Lower leg skin (tissue), 4 donors: ENCODE measurements at regions not wholly inside any gene's neighbourhood (a gene's known extent, or its start where the extent isn't known, plus 50 kb on each side); places are given as distances from the start of the nearest gene placed in this dataset.

ENCODE experiments used
- DNase-seq, 2 donors: peaks; one replicate each; pipeline ENCODE4 v3.0.0-alpha.2; 2019; ENCODE audit warnings: low spot score in 2 of 2
- H3K4me3 ChIP-seq: fragments of 200-600 bp; sonication (generic); 2 replicates; pipeline ENCODE4 v1.5.1; 2017; ENCODE audit warnings: mild to moderate bottlenecking, low read depth; ENCODE audit not compliant: poor library complexity, severe bottlenecking
- POLR2A ChIP-seq, 2 donors: fragments of 450-650 bp; IDR thresholded peaks; one replicate each; pipeline ENCODE4 v1.6.1; 2016 to 2017; ENCODE audit warnings: antibody characterized with exemption in 2 of 2, mild to moderate bottlenecking in 1 of 2, moderate library complexity in 1 of 2
- WGBS, 2 donors: methylation state at CpG; one replicate each; pipeline ENCODE4 v1.1.5; 2018; 5-methylcytosine and 5-hydroxymethylcytosine counted together
- intact Hi-C: fragments of 100-400 bp; cut with DNase I; formaldehyde crosslinking; loops from one replicate; pipeline ENCODE4 v1.15.0; 2023; ENCODE audit warnings: low total_unique reads
- TF ChIP-seq, protein P1 (sequence below), 3 donors: fragments of 450-650 bp; IDR thresholded peaks; one replicate each; pipeline ENCODE4 v1.5.1; 2016; ENCODE audit warnings: antibody characterized with exemption in 3 of 3, mild to moderate bottlenecking in 3 of 3, moderate library complexity in 2 of 3

DNA sequence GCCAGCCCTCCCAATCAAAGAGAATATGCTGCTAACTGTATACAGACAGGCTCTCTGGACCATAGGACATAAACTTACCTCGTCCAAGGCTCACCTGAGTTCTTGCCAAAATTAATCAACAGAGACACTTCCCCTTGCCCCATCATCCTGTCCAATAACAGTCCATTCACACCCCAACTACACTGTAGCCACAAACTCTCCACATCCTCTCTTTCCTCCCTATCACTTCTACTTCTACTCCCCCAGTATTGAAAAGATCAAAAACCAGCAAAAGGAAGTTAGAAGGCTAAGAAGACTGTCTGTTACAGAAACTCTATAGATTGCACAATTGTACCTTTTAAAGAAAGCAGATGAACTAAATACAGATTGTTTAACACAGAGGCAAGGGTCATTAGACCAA lies 133.5 kb upstream of the STT3B start:
- intact Hi-C loops = no loop called here
- 32 to 39% methylated on average over 1 of the region's 1 CpG for WGBS, 2 donors
- DNase-seq = no peak
- TF ChIP-seq POLR2A (IDR thresholded peaks at IDR 0.05) = no peak
- TF ChIP-seq, protein P1, sequence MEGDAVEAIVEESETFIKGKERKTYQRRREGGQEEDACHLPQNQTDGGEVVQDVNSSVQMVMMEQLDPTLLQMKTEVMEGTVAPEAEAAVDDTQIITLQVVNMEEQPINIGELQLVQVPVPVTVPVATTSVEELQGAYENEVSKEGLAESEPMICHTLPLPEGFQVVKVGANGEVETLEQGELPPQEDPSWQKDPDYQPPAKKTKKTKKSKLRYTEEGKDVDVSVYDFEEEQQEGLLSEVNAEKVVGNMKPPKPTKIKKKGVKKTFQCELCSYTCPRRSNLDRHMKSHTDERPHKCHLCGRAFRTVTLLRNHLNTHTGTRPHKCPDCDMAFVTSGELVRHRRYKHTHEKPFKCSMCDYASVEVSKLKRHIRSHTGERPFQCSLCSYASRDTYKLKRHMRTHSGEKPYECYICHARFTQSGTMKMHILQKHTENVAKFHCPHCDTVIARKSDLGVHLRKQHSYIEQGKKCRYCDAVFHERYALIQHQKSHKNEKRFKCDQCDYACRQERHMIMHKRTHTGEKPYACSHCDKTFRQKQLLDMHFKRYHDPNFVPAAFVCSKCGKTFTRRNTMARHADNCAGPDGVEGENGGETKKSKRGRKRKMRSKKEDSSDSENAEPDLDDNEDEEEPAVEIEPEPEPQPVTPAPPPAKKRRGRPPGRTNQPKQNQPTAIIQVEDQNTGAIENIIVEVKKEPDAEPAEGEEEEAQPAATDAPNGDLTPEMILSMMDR (IDR thresholded peaks at IDR 0.05) = no peak
- H3K4me3 ChIP-seq = no peak overlapping the region

DNA sequence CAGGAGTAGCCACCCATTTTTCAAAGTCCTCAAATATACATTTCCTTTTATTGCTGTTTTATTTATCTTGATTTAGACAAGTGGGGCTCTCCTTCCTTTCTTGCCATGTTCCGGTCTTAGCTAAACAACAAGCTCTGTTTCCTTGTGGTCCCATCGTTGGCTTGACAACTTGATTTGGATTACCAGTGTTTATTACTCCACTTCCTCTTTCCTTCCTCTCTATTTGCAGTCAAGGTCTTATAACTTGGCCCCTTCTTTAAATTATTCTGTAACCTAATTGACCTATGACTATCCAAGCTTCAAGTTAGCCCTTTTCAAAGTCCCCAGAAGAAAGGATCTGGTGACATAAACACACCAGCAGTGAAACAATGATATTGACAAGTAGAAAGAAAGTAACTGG lies 130.6 kb upstream of the STT3B start:
- whole genome bisulfite sequencing, 2 donors = 52 to 62% methylated on average over 2 of the region's 2 CpGs
- DNase-seq = no peak
- no peak for TF ChIP-seq POLR2A (IDR thresholded peaks at IDR 0.05)
- TF ChIP-seq, protein P1 (IDR thresholded peaks at IDR 0.05) = no peak
- intact Hi-C loops = no loop called here
- no peak overlapping the region for H3K4me3 ChIP-seq

DNA sequence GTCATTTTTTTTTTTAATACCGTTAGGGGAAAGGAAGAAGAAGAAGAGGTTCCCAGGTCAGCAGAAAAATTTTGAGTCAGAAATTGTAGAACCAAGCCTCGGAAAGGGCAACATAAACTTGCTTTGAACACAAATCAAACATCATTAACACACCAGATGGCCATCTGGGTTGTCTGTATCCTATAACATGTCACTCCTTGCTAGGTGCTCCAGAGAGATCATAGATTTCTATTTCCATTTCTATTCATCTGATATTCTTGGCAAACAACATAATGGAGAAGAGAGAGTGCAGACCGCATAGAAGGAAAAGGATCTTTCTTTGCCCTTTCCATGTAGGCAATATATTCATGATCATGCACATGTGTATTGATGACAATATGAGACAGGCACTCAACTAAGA lies 129.5 kb upstream of the STT3B start:
- TF ChIP-seq, protein P1 (IDR thresholded peaks at IDR 0.05) = no peak
- TF ChIP-seq POLR2A (IDR thresholded peaks at IDR 0.05) = no peak
- WGBS, 2 donors = 74 to 83% methylated on average over 3 of the region's 3 CpGs
- intact Hi-C loops = no loop called here
- DNase-seq = no peak
- H3K4me3 ChIP-seq = no peak overlapping the region

DNA sequence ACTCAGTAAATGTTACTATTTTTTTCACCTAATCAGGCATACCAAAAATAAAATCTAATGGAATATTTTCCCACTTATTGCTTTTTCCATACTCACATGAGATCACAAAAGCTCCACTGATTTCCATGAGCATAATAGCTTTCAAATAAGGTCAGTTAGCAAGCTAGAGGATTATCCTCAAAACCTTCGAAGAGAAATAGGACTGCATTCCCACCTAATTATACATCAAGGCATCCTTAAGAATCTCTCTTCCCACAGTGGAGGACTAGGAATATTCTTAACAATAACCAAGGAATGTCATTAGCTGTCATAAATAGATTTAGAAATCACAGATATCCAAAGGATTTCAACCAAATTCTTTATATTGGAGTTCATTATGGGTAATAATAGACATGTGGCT lies 127.9 kb upstream of the STT3B start:
- H3K4me3 ChIP-seq = no peak overlapping the region
- 62 to 85% methylated on average over 1 of the region's 1 CpG for WGBS, 2 donors
- no peak for DNase-seq
- TF ChIP-seq, protein P1 (IDR thresholded peaks at IDR 0.05) = no peak
- TF ChIP-seq POLR2A (IDR thresholded peaks at IDR 0.05) = no peak
- intact Hi-C loops = no loop called here

DNA sequence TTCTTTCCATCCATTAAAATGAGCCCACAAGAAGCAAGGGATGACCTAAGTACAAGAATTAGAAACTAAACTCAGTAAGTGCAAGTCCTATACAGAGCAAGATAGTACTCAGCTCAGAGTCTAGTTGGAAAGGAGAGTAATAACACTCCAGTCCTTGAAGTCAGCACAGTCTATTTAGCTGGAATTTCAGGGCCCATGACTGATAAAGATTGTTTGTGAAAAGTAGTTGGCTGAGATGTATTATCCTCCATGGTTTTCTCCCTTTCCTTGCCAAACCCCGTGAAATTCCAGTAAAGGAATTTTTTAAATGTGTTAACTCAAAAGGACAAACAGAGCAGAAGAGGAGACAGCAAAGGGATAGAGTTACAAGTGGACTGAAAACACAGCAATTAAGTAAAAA lies 127.2 kb upstream of the STT3B start:
- intact Hi-C loops = no loop called here
- 26 to 46% methylated on average over 1 of the region's 1 CpG for WGBS, 2 donors
- no peak overlapping the region for H3K4me3 ChIP-seq
- DNase-seq = no peak
- no peak for TF ChIP-seq POLR2A (IDR thresholded peaks at IDR 0.05)
- TF ChIP-seq, protein P1 (IDR thresholded peaks at IDR 0.05) = no peak

DNA sequence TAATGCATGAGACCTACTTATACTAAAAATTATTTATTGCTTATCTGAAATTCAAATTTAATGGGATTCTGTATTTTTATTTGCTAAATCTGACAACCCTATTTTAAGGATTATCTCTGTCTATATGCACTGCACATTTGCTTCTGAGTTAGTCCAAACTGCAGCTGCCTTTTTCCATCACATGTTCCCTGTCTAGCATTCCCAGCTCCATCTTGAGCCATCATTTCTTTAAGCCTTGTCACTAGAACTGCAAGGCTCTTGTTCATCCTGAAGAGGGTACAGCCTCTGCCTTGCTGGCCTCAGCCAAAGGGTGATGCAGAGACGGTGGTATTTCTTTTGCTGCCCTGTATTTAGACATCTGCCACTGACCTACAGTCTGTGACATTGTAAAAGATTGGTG lies 125.8 kb upstream of the STT3B start:
- TF ChIP-seq, protein P1 (IDR thresholded peaks at IDR 0.05) = no peak
- 81 to 92% methylated on average over 1 of the region's 1 CpG for WGBS, 2 donors
- no peak for DNase-seq
- H3K4me3 ChIP-seq = no peak overlapping the region
- intact Hi-C loops = no loop called here
